Tibial nerve (tissue), 4 donors: ENCODE measurements at regions not wholly inside any gene's neighbourhood (a gene's known extent, or its start where the extent isn't known, plus 50 kb on each side); places are given as distances from the start of the nearest gene placed in this dataset.

Experiments used
- DNase-seq, 2 donors: peaks; one replicate each; pipeline ENCODE4 v3.0.0-alpha.2; 2019; ENCODE audit warnings: low spot score in 2 of 2
- H3K27ac ChIP-seq, 4 donors: fragments of 200-600 bp; sonication (generic) in 3 of 4; one replicate each; pipeline ENCODE4 v1.5.1; 2017 to 2019; ENCODE audit warnings: mild to moderate bottlenecking in 1 of 4
- H3K27me3 ChIP-seq, 2 donors: fragments of 200-600 bp; sonication (generic) in 1 of 2; one replicate each; pipeline versions ENCODE4 v1.5.1 to v1.6.0; 2017 to 2019
- H3K36me3 ChIP-seq, 3 donors: fragments of 200-600 bp; sonication (generic); one replicate each; pipeline ENCODE4 v1.5.1; 2018 to 2019
- H3K4me1 ChIP-seq, 4 donors: fragments of 200-600 bp; sonication (generic) in 3 of 4; one replicate each; pipeline ENCODE4 v1.5.1; 2017 to 2019
- H3K4me3 ChIP-seq, 4 donors: fragments of 200-600 bp; sonication (generic) in 3 of 4; one replicate each; pipeline ENCODE4 v1.5.1; 2017 to 2019; ENCODE audit warnings: mild to moderate bottlenecking in 1 of 4, moderate library complexity in 1 of 4
- H3K9me3 ChIP-seq, 4 donors: fragments of 200-600 bp; sonication (generic) in 3 of 4; one replicate each; pipeline ENCODE4 v1.5.1; 2017 to 2019
- EP300 ChIP-seq, 2 donors: sonication (generic); formaldehyde crosslinking; IDR thresholded peaks; one replicate each; pipeline ENCODE4 v1.6.1; 2017; ENCODE audit warnings: antibody characterized with exemption in 2 of 2, mild to moderate bottlenecking in 1 of 2
- POLR2A ChIP-seq, 2 donors: fragments of 450-650 bp; IDR thresholded peaks; one replicate each; pipeline ENCODE4 v1.6.1; 2017; ENCODE audit warnings: antibody characterized with exemption in 2 of 2, mild to moderate bottlenecking in 2 of 2, moderate library complexity in 2 of 2
- WGBS, 2 donors: methylation state at CpG; one replicate each; pipeline ENCODE4 v1.1.5; 2018; 5-methylcytosine and 5-hydroxymethylcytosine counted together
- TF ChIP-seq, protein P1 (sequence below), 5 experiments: fragments of 200-600 bp in 3 of 5; fragments of 450-650 bp in 2 of 5; sonication (generic) in 3 of 5; IDR thresholded peaks; one replicate each; pipeline ENCODE4 v1.5.1; 2016 to 2019; ENCODE audit warnings: antibody characterized with exemption in 5 of 5, mild to moderate bottlenecking in 3 of 5, moderate library complexity in 2 of 5

DNA sequence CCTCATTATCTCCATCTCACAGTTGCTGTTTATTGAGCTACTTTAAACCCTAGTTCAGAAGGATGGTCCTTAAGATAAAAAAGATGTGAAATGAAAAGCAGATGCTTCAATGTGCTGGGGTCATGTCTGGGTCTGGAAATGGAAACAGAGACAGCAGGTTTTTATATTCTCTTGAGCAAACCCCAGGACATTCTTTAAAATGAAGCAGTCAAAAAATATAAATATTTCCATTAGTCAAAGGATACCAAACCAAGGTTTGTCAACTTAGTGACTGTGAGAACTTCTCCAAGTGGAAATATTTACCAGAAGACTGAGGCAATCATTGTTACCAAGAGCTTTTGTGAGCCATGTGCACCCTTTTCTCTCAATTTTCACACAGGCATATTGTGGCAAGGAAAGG, 102.5 kb upstream of the DIO2 start:
- Histone ChIP-seq H3K36me3 (no peaks in the 10 kb centered on the region), H3K27ac (no peak overlapping the region), H3K27me3 (no peaks in the 10 kb centered on the region), H3K9me3 (no peaks in the 10 kb centered on the region), H3K4me1 (peaks cover 0 to 20% (median 4%) of the 10 kb centered on the region in 4 donors), H3K4me3 (no peak overlapping the region)
- DNase-seq, result no peak
- TF ChIP-seq, protein P1, sequence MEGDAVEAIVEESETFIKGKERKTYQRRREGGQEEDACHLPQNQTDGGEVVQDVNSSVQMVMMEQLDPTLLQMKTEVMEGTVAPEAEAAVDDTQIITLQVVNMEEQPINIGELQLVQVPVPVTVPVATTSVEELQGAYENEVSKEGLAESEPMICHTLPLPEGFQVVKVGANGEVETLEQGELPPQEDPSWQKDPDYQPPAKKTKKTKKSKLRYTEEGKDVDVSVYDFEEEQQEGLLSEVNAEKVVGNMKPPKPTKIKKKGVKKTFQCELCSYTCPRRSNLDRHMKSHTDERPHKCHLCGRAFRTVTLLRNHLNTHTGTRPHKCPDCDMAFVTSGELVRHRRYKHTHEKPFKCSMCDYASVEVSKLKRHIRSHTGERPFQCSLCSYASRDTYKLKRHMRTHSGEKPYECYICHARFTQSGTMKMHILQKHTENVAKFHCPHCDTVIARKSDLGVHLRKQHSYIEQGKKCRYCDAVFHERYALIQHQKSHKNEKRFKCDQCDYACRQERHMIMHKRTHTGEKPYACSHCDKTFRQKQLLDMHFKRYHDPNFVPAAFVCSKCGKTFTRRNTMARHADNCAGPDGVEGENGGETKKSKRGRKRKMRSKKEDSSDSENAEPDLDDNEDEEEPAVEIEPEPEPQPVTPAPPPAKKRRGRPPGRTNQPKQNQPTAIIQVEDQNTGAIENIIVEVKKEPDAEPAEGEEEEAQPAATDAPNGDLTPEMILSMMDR (IDR thresholded peaks at IDR 0.05), result no peak
- TF ChIP-seq EP300 (IDR thresholded peaks at IDR 0.05) (no peak), POLR2A (IDR thresholded peaks at IDR 0.05) (no peak)

DNA sequence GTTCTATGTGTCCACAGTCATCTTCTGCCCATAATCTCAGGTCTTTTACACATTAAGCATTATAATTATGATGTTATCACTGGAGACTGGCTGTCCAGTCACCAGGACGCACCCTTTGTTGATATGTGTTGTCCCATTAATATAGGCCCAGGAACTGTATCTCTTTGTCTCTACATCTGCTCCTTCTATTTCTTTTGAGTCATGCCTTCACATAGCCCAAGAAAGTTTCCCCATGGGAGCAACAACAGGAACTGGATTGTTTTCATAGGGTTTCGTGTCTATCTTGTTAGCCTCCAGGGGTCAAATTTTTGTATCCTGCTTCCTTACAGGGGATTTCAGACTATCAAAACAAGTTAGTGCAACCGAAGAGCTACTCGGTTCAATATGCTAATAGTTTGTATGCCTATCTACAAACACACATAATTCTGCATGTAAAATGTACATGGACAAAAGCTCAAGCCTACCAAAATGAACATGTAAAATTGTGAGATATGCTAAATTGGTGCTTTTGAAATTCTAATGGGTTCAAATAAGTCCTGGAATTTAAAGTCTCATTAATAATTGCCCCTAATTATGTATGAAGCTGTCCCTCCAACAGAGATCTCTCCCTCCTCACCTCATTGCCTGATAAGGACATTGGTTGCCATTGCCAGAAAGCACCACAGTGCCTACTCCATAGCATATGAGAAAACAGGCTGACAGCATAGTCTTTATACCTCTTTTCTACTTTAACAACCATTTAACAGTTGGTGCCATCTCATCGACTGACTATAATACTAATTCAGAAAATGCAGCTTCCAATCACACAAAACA, 99.8 kb upstream of the DIO2 start:
- H3K4me3 ChIP-seq, result no peak overlapping the region
- WGBS, 2 donors, result 35 to 43% methylated on average over 5 of the region's 5 CpGs
- peaks cover 0 to 16% (median 3%) of the 10 kb centered on the region in 4 donors for H3K4me1 ChIP-seq
- no peak for DNase-seq
- no peaks in the 10 kb centered on the region for H3K27me3 ChIP-seq
- no peaks in the 10 kb centered on the region for H3K36me3 ChIP-seq
- no peaks in the 10 kb centered on the region for H3K9me3 ChIP-seq
- no peak overlapping the region for H3K27ac ChIP-seq
- TF ChIP-seq EP300 (IDR thresholded peaks at IDR 0.05) (no peak), POLR2A (IDR thresholded peaks at IDR 0.05) (no peak)
- TF ChIP-seq, protein P1 (IDR thresholded peaks at IDR 0.05), result no peak

DNA sequence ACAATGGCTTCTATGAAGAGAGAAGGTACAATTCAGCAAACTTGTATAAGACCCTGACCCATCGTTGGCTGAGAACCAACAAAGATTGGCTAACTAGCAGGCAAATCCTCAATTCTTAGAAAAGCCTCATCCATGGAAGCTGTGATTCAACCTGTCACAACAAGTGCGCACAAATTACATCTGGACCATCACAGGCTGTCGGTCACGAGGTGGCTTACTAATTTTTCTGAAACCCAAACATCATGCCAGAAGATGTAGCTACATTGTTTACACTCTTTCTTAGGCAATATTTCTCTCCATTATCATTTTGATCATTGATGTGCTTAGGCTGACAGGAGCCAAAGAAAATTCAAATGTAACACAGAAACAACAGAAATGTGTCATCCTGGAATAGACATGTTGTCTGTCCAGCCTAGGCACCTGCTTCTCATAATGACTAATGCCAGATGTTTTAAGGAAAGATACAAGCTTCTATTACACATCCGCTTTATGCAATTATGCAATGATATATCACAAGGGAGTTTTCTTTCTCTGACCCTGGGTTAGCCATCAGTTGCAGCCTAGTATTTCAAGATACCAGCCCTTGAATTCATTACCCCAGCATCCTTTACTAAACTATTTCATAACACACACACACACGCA, 92.9 kb upstream of the DIO2 start:
- H3K9me3 ChIP-seq, result no peaks in the 10 kb centered on the region
- no peaks in the 10 kb centered on the region for H3K4me1 ChIP-seq
- no peak overlapping the region for H3K4me3 ChIP-seq
- peak in 1 of 2 donors; percentile 78 for TF ChIP-seq EP300 (IDR thresholded peaks at IDR 0.05)
- no peak for TF ChIP-seq POLR2A (IDR thresholded peaks at IDR 0.05)
- TF ChIP-seq, protein P1 (IDR thresholded peaks at IDR 0.05), result no peak
- no peaks in the 10 kb centered on the region for H3K27me3 ChIP-seq
- 74 to 75% methylated on average over 6 of the region's 6 CpGs for WGBS, 2 donors
- no peaks in the 10 kb centered on the region for H3K36me3 ChIP-seq
- peak overlapping the region in 1 of 4 donors; percentile 46 for H3K27ac ChIP-seq
- DNase-seq, result peak in 1 of 2 donors; percentile 43

DNA sequence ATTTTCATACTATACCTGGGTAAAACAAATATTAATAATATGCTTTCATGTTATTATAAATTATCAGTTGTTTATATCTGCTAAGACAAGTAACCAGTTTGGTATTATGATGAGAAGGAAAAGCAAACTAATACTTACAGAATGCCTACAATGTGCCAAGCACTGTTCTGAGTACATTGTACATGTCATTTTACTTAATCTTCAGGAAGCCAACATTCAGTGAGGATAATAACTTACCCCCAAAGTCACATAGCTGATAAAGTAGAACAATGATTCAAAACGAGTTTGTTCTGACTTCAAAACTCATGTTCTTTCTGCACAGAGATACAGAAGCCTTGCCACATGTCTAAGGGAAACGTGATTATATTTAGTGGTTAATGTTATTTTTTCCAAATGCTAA, 89.0 kb upstream of the DIO2 start:
- no peaks in the 10 kb centered on the region for H3K4me1 ChIP-seq
- no peak overlapping the region for H3K27ac ChIP-seq
- 69 to 75% methylated on average over 2 of the region's 2 CpGs for WGBS, 2 donors
- H3K4me3 ChIP-seq, result no peak overlapping the region
- no peaks in the 10 kb centered on the region for H3K27me3 ChIP-seq
- no peak for DNase-seq
- no peaks in the 10 kb centered on the region for H3K36me3 ChIP-seq
- H3K9me3 ChIP-seq, result peaks cover 0 to 4% (median 0%) of the 10 kb centered on the region in 4 donors
- TF ChIP-seq, protein P1 (IDR thresholded peaks at IDR 0.05), result no peak
- no peak for TF ChIP-seq POLR2A (IDR thresholded peaks at IDR 0.05)
- no peak for TF ChIP-seq EP300 (IDR thresholded peaks at IDR 0.05)

DNA sequence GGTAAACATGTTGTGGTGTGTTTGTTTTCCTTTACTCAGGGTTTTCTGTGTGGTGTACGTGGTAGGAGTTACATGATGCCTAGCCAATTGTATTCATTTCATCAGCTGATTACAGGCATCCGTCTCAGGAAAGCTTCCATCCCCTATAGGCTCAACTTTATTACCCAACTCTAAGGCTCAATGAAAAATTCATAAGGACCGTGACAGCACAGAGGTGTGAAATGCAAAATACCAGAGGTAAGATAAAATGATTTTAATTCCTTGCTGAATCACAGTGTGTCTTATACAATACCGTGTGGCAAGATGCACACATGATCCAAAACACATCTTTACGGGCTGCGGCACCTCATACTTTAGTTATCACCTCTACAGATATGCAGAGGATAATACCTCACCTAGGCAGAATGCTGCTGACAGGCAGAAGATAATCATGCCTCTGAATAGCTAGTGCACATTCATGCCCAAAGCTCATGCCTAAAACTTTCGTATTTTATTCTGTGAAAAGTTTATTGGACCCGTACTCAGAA, 87.2 kb upstream of the DIO2 start:
- Histone ChIP-seq H3K4me3 (no peak overlapping the region), H3K36me3 (no peaks in the 10 kb centered on the region), H3K9me3 (peaks cover 0 to 4% (median 0%) of the 10 kb centered on the region in 4 donors), H3K27me3 (no peaks in the 10 kb centered on the region), H3K4me1 (no peaks in the 10 kb centered on the region), H3K27ac (no peak overlapping the region)
- WGBS, 2 donors, result 91 to 94% methylated on average over 8 of the region's 8 CpGs
- TF ChIP-seq, protein P1 (IDR thresholded peaks at IDR 0.05), result no peak
- no peak for TF ChIP-seq POLR2A (IDR thresholded peaks at IDR 0.05)
- TF ChIP-seq EP300 (IDR thresholded peaks at IDR 0.05), result no peak
- DNase-seq, result no peak
